ENCODE measurements at regions not wholly inside any gene's neighbourhood (a gene's known extent, or its start where the extent isn't known, plus 50 kb on each side); places are given as distances from the start of the nearest gene placed in this dataset.
"Not testable (repeated sequence)": the region's sequence is repeated elsewhere in the genome, so short reads cannot be mapped to it uniquely, and the experiment has no call there.

GRCh38 chr14:40652089-40652691, 954.5 kb upstream of the LRFN5 start:
- no peaks in the 10 kb centered on the region for H3K27me3 Mint-ChIP-seq (ENCODE audit: low read depth)
- TF ChIP-seq, protein P1, sequence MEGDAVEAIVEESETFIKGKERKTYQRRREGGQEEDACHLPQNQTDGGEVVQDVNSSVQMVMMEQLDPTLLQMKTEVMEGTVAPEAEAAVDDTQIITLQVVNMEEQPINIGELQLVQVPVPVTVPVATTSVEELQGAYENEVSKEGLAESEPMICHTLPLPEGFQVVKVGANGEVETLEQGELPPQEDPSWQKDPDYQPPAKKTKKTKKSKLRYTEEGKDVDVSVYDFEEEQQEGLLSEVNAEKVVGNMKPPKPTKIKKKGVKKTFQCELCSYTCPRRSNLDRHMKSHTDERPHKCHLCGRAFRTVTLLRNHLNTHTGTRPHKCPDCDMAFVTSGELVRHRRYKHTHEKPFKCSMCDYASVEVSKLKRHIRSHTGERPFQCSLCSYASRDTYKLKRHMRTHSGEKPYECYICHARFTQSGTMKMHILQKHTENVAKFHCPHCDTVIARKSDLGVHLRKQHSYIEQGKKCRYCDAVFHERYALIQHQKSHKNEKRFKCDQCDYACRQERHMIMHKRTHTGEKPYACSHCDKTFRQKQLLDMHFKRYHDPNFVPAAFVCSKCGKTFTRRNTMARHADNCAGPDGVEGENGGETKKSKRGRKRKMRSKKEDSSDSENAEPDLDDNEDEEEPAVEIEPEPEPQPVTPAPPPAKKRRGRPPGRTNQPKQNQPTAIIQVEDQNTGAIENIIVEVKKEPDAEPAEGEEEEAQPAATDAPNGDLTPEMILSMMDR (conservative IDR thresholded peaks at IDR 0.05): no peak
- H3K27ac Mint-ChIP-seq (ENCODE audit: unreplicated experiment): no peak overlapping the region
- no peak overlapping the region for H3K4me3 Mint-ChIP-seq
- no peaks in the 10 kb centered on the region for H3K4me1 Mint-ChIP-seq
- H3K9me3 Mint-ChIP-seq: no peaks in the 10 kb centered on the region
- DNase-seq (ENCODE audit: low read depth, low spot score): no peak
- H3K36me3 Mint-ChIP-seq (ENCODE audit: low read depth): no peaks in the 10 kb centered on the region

DNA sequence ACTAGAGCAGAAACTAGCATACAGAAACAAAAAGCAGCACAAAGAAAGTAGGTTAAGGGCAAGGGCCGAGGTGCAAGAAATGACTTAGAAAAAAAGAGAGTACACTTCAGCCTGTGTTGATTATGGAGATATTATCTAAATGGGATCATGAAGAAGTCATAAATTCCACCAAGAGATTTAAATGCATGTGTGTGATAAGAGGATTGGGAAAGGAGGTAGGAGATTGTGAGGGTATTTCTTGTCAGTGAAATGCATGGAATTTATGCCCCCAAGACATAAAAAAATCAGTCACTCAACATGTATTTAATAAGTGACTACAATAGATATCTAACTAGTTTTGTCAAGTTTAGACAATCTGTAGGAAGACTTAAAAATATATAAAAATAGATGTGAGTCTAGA, 976.2 kb upstream of the LRFN5 start:
- peak overlapping the region; percentile 69 for H3K4me3 Mint-ChIP-seq
- no peaks in the 10 kb centered on the region for H3K9me3 Mint-ChIP-seq
- peaks cover 13% of the 10 kb centered on the region for H3K4me1 Mint-ChIP-seq
- H3K27me3 Mint-ChIP-seq (ENCODE audit: low read depth): no peaks in the 10 kb centered on the region
- DNase-seq (ENCODE audit: low read depth, low spot score): no peak
- H3K27ac Mint-ChIP-seq (ENCODE audit: unreplicated experiment): peak overlapping the region; percentile 23
- peaks cover under 1% of the 10 kb centered on the region for H3K36me3 Mint-ChIP-seq (ENCODE audit: low read depth)
- TF ChIP-seq, protein P1 (conservative IDR thresholded peaks at IDR 0.05): no peak

DNA sequence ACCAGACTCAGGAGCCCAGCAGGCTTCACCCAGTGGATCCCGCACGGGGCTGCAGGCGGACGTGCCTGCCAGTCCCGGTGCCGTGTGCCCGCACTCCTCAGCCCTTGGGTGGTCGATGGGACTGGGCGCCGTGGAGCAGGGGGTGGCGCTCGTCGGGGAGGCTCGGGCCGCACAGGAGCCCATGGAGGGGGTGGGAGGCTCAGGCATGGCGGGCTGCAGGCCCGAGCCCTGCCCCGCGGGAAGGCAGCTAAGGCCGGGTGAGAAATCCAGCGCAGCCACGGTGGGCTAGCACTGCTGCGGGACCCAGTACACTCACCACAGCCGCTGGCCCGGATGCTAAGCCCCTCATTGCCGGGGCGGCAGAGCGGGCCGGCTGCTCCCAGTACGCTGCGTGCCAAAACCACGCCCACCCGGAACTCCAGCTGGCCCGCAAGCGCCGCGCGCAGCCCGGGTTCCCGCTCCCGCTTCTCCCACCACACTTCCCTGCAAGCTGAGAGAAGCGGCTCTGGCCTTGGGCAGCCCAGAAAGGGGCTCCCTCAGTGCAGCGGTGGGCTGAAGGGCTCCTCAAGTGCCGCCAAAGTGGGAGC, 977.0 kb upstream of the LRFN5 start:
- peak overlapping the region; percentile 84 for H3K4me3 Mint-ChIP-seq
- H3K36me3 Mint-ChIP-seq (ENCODE audit: low read depth); H3K9me3 Mint-ChIP-seq; H3K27me3 Mint-ChIP-seq (ENCODE audit: low read depth); H3K27ac Mint-ChIP-seq (ENCODE audit: unreplicated experiment): not testable (repeated sequence)
- peaks cover 13% of the 10 kb centered on the region for H3K4me1 Mint-ChIP-seq
- peak; percentile 55 for DNase-seq (ENCODE audit: low read depth, low spot score)

GRCh38 chr14:40629144-40629543, 977.5 kb upstream of the LRFN5 start:
- H3K4me1 Mint-ChIP-seq: peaks cover 13% of the 10 kb centered on the region
- no peaks in the 10 kb centered on the region for H3K36me3 Mint-ChIP-seq (ENCODE audit: low read depth)
- TF ChIP-seq, protein P1 (conservative IDR thresholded peaks at IDR 0.05): no peak
- no peak overlapping the region for H3K27ac Mint-ChIP-seq (ENCODE audit: unreplicated experiment)
- H3K9me3 Mint-ChIP-seq: no peaks in the 10 kb centered on the region
- H3K4me3 Mint-ChIP-seq: peak overlapping the region; percentile 84
- H3K27me3 Mint-ChIP-seq (ENCODE audit: low read depth): no peaks in the 10 kb centered on the region
- no peak for DNase-seq (ENCODE audit: low read depth, low spot score)

DNA sequence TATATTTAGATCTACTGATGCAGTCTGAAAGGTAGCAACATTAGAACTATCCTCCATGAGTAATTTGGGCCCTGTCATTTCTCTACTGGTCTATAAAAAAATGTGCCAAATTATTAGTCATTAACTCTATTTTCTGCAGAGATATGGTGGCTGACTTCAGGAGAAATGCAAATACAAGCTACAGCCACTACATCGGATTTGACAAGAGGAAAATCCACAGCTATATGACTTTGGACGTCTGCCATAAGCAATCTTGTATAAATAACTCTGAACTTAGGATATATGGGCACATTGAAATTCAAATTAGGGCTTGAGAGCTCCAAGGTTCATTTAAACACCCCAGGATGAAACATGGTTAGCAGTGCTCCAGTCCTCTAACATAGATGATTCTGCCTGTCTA, 983.0 kb upstream of the LRFN5 start:
- no peaks in the 10 kb centered on the region for H3K4me1 Mint-ChIP-seq

More for the DNA sequence above, 983.0 kb upstream of the LRFN5 start:
- TF ChIP-seq, protein P1 (conservative IDR thresholded peaks at IDR 0.05): no peak
- Mint-ChIP-seq H3K4me3 (no peak overlapping the region), H3K27ac (ENCODE audit: unreplicated experiment) (no peak overlapping the region), H3K9me3 (no peaks in the 10 kb centered on the region), H3K27me3 (ENCODE audit: low read depth) (no peaks in the 10 kb centered on the region), H3K36me3 (ENCODE audit: low read depth) (no peaks in the 10 kb centered on the region)
- DNase-seq (ENCODE audit: low read depth, low spot score): no peak

All from neural crest cell (in vitro differentiated cells).